Trophoblast cell (in vitro differentiated cells and primary cell): ENCODE measurements at regions not wholly inside any gene's neighbourhood (a gene's known extent, or its start where the extent isn't known, plus 50 kb on each side); places are given as distances from the start of the nearest gene placed in this dataset.

Source experiments
- DNase-seq, 2 donors: peaks; one replicate each; pipeline ENCODE4 v3.0.0-alpha.2; 2016
- H2AFZ ChIP-seq: 2 replicates; pipeline ENCODE4 v1.6.1; 2013; ENCODE audit warnings: low read length, moderate library complexity, mild to moderate bottlenecking; ENCODE audit not compliant: insufficient read depth, poor library complexity
- H2AK5ac ChIP-seq: 2 replicates; pipeline ENCODE4 v1.6.1; 2013; ENCODE audit warnings: mild to moderate bottlenecking, low read length
- H2BK120ac ChIP-seq: 2 replicates; pipeline ENCODE4 v1.6.1; 2013; ENCODE audit warnings: low read length, mild to moderate bottlenecking, moderate library complexity; ENCODE audit not compliant: insufficient read depth, poor library complexity
- H2BK12ac ChIP-seq: 2 replicates; pipeline ENCODE4 v1.6.1; 2013; ENCODE audit warnings: mild to moderate bottlenecking, low read length, moderate library complexity
- H2BK5ac ChIP-seq: 2 replicates; pipeline ENCODE4 v1.6.1; 2013; ENCODE audit warnings: low read length, low read depth, moderate library complexity, mild to moderate bottlenecking; ENCODE audit not compliant: poor library complexity
- H3K14ac ChIP-seq: 2 replicates; pipeline ENCODE4 v1.6.1; 2013; ENCODE audit warnings: mild to moderate bottlenecking, low read length
- H3K18ac ChIP-seq: 2 replicates; pipeline ENCODE4 v1.6.1; 2013; ENCODE audit warnings: mild to moderate bottlenecking, low read length
- H3K23ac ChIP-seq: 2 replicates; pipeline ENCODE4 v1.6.1; 2013; ENCODE audit warnings: low read length
- H3K27ac ChIP-seq: 2 replicates; pipeline ENCODE4 v1.5.1; 2013; ENCODE audit warnings: low read depth, mild to moderate bottlenecking, inconsistent platforms, low read length, moderate library complexity
- H3K27me3 ChIP-seq: 2 replicates; pipeline ENCODE4 v1.6.1; 2013; ENCODE audit warnings: inconsistent platforms, mild to moderate bottlenecking, low read length, moderate library complexity; ENCODE audit not compliant: insufficient read depth
- H3K36me3 ChIP-seq, 2 experiments: 1 replicate in 1 of 2; 2 replicates in 1 of 2; pipeline ENCODE4 v1.6.1; 2013; ENCODE audit warnings: low read length in 2 of 2, mild to moderate bottlenecking in 2 of 2, moderate library complexity in 1 of 2; ENCODE audit not compliant: insufficient read depth in 2 of 2, control insufficient read depth in 1 of 2
- H3K4ac ChIP-seq: 2 replicates; pipeline ENCODE4 v1.6.1; 2013; ENCODE audit warnings: low read depth, mild to moderate bottlenecking, low read length, moderate library complexity
- H3K4me1 ChIP-seq, 2 experiments: 1 replicate in 1 of 2; 2 replicates in 1 of 2; pipeline ENCODE4 v1.6.1; 2013; ENCODE audit warnings: low read length in 2 of 2, mild to moderate bottlenecking in 2 of 2, moderate library complexity in 1 of 2; ENCODE audit not compliant: insufficient read depth in 2 of 2, control insufficient read depth in 1 of 2
- H3K4me2 ChIP-seq: 2 replicates; pipeline ENCODE4 v1.6.1; 2013; ENCODE audit warnings: inconsistent platforms, mild to moderate bottlenecking, low read length, moderate library complexity
- H3K4me3 ChIP-seq: 2 replicates; pipeline ENCODE4 v1.5.1; 2013; ENCODE audit warnings: mild to moderate bottlenecking, low read depth, low read length, inconsistent platforms
- H3K79me1 ChIP-seq: one replicate; pipeline ENCODE4 v1.6.1; 2013; ENCODE audit warnings: low read length
- H3K79me2 ChIP-seq: 2 replicates; pipeline ENCODE4 v1.6.1; 2013; ENCODE audit warnings: low read length, mild to moderate bottlenecking; ENCODE audit not compliant: control insufficient read depth, insufficient read depth, poor library complexity
- H3K9ac ChIP-seq: 2 replicates; pipeline ENCODE4 v1.6.1; 2013; ENCODE audit warnings: mild to moderate bottlenecking, low read length
- H3K9me3 ChIP-seq: 2 replicates; pipeline ENCODE4 v1.6.1; 2013; ENCODE audit warnings: low read depth, mild to moderate bottlenecking, control low read depth, inconsistent platforms, low read length; ENCODE audit not compliant: insufficient read depth
- H4K12ac ChIP-seq: 2 replicates; pipeline ENCODE4 v1.6.1; 2013; ENCODE audit warnings: low read depth, mild to moderate bottlenecking, low read length, moderate library complexity
- H4K8ac ChIP-seq: 2 replicates; pipeline ENCODE4 v1.6.1; 2013; ENCODE audit warnings: low read depth, mild to moderate bottlenecking, low read length, moderate library complexity
- H4K91ac ChIP-seq: one replicate; pipeline ENCODE4 v1.6.1; 2013; ENCODE audit warnings: low read depth, mild to moderate bottlenecking, low read length, moderate library complexity
- WGBS: extraction: QIAGEN DNeasy Blood & Tissue Kit; methylation state at CpG from one replicate; pipeline ENCODE4 v1.1.7; 2013; ENCODE audit warnings: missing lambda C conversion rate; ENCODE audit not compliant: insufficient read length, insufficient coverage; ENCODE audit errors: extremely low coverage; 5-methylcytosine and 5-hydroxymethylcytosine counted together

- Histone ChIP-seq H3K4me2 (no peak overlapping the region), H3K23ac (no peak overlapping the region), H3K4me1 (no peaks in the 10 kb centered on the region), H3K4me3 (no peak overlapping the region), H2BK5ac (no peak overlapping the region), H3K79me2 (no peaks in the 10 kb centered on the region), H3K27ac (no peak overlapping the region), H4K8ac (no peak overlapping the region), H4K12ac (no peak overlapping the region), H3K14ac (no peak overlapping the region), H2AK5ac (no peak overlapping the region), H2AFZ (no peak overlapping the region), H3K27me3 (no peaks in the 10 kb centered on the region), H3K18ac (no peak overlapping the region), H3K4ac (no peak overlapping the region), H2BK120ac (no peak overlapping the region), H3K36me3 (no peaks in the 10 kb centered on the region), H3K9ac (no peak overlapping the region), H4K91ac (no peak overlapping the region), H2BK12ac (no peak overlapping the region), H3K9me3 (no peaks in the 10 kb centered on the region), H3K79me1 (peaks cover 1% of the 10 kb centered on the region)
- WGBS = no CpG with 5 or more reads among the region's 3 CpGs
- no peak for DNase-seq
Measured at GRCh38 chr5:58114324-58114723, 345.6 kb downstream of the PLK2 start.

- DNase-seq = no peak
- no peaks in the 10 kb centered on the region for H3K36me3 ChIP-seq
- no peaks in the 10 kb centered on the region for H3K79me2 ChIP-seq
- H3K14ac ChIP-seq = no peak overlapping the region
- no peak overlapping the region for H4K12ac ChIP-seq
- H3K9me3 ChIP-seq = no peaks in the 10 kb centered on the region
- H4K8ac ChIP-seq = no peak overlapping the region
- WGBS = no CpG with 5 or more reads among the region's 9 CpGs
- H2BK12ac ChIP-seq = no peak overlapping the region
- no peak overlapping the region for H4K91ac ChIP-seq
- no peaks in the 10 kb centered on the region for H3K4me1 ChIP-seq
- no peak overlapping the region for H3K23ac ChIP-seq
- no peak overlapping the region for H3K4me2 ChIP-seq
- H2AFZ ChIP-seq = no peak overlapping the region
- H3K18ac ChIP-seq = no peak overlapping the region
- peaks cover 1% of the 10 kb centered on the region for H3K79me1 ChIP-seq
- H3K27me3 ChIP-seq = no peaks in the 10 kb centered on the region
- no peak overlapping the region for H3K9ac ChIP-seq
- no peak overlapping the region for H2BK5ac ChIP-seq
- H3K4me3 ChIP-seq = no peak overlapping the region
- no peak overlapping the region for H2AK5ac ChIP-seq
- H3K27ac ChIP-seq = no peak overlapping the region
- H3K4ac ChIP-seq = no peak overlapping the region
- H2BK120ac ChIP-seq = no peak overlapping the region
Measured at GRCh38 chr5:58113172-58113571, 346.7 kb downstream of the PLK2 start.

GRCh38 chr5:58108511-58108910 lies 351.4 kb downstream of the PLK2 start:
- H3K36me3 ChIP-seq = no peaks in the 10 kb centered on the region
- H3K4me2 ChIP-seq = no peak overlapping the region
- H4K12ac ChIP-seq = no peak overlapping the region
- H4K91ac ChIP-seq = no peak overlapping the region
- H3K4me1 ChIP-seq = no peaks in the 10 kb centered on the region
- no CpG with 5 or more reads among the region's 1 CpG for WGBS
- no peak overlapping the region for H2AFZ ChIP-seq
- no peaks in the 10 kb centered on the region for H3K9me3 ChIP-seq
- H4K8ac ChIP-seq = no peak overlapping the region
- no peak overlapping the region for H2BK120ac ChIP-seq
- H3K23ac ChIP-seq = no peak overlapping the region
- no peak for DNase-seq
- no peak overlapping the region for H3K27ac ChIP-seq
- H3K4me3 ChIP-seq = no peak overlapping the region
- no peak overlapping the region for H2BK12ac ChIP-seq
- H2AK5ac ChIP-seq = no peak overlapping the region
- H3K4ac ChIP-seq = no peak overlapping the region
- H3K14ac ChIP-seq = no peak overlapping the region
- no peak overlapping the region for H3K18ac ChIP-seq
- H3K79me2 ChIP-seq = no peaks in the 10 kb centered on the region
- H2BK5ac ChIP-seq = no peak overlapping the region
- no peaks in the 10 kb centered on the region for H3K79me1 ChIP-seq
- no peak overlapping the region for H3K9ac ChIP-seq
- H3K27me3 ChIP-seq = no peaks in the 10 kb centered on the region

GRCh38 chr5:58107704-58108103 lies 352.2 kb downstream of the PLK2 start:
- no peaks in the 10 kb centered on the region for H3K79me1 ChIP-seq
- no peak overlapping the region for H3K4me2 ChIP-seq
- H3K14ac ChIP-seq = no peak overlapping the region
- H2BK12ac ChIP-seq = no peak overlapping the region
- no peaks in the 10 kb centered on the region for H3K9me3 ChIP-seq
- no CpG with 5 or more reads among the region's 2 CpGs for WGBS
- no peak overlapping the region for H3K9ac ChIP-seq
- H3K36me3 ChIP-seq = no peaks in the 10 kb centered on the region
- no peaks in the 10 kb centered on the region for H3K4me1 ChIP-seq
- no peak overlapping the region for H4K12ac ChIP-seq
- no peak overlapping the region for H4K91ac ChIP-seq
- no peak overlapping the region for H3K18ac ChIP-seq
- no peak overlapping the region for H2BK5ac ChIP-seq
- H2AFZ ChIP-seq = no peak overlapping the region
- no peak overlapping the region for H3K4me3 ChIP-seq
- H3K4ac ChIP-seq = no peak overlapping the region
- no peaks in the 10 kb centered on the region for H3K79me2 ChIP-seq
- no peak overlapping the region for H3K27ac ChIP-seq
- DNase-seq = no peak
- H4K8ac ChIP-seq = no peak overlapping the region
- no peaks in the 10 kb centered on the region for H3K27me3 ChIP-seq
- H3K23ac ChIP-seq = no peak overlapping the region
- H2AK5ac ChIP-seq = no peak overlapping the region
- H2BK120ac ChIP-seq = no peak overlapping the region
